Peyer's patch (tissue), 4 donors: ENCODE measurements at regions not wholly inside any gene's neighbourhood (a gene's known extent, or its start where the extent isn't known, plus 50 kb on each side); places are given as distances from the start of the nearest gene placed in this dataset.

Experiments
- DNase-seq, 3 donors: peaks; one replicate each; pipeline ENCODE4 v3.0.0-alpha.2; 2017 to 2019
- H3K27ac ChIP-seq, 4 donors: fragments of 200-600 bp; sonication (generic); one replicate each; pipeline ENCODE4 v1.5.1; 2016 to 2019
- H3K27me3 ChIP-seq, 2 donors: fragments of 200-600 bp; sonication (generic); one replicate each; pipeline ENCODE4 v1.5.1; 2019
- H3K36me3 ChIP-seq, 3 donors: fragments of 200-600 bp; sonication (generic); one replicate each; pipeline ENCODE4 v1.5.1; 2016 to 2019
- H3K4me1 ChIP-seq, 4 donors: fragments of 200-600 bp; sonication (generic); one replicate each; pipeline ENCODE4 v1.5.1; 2016 to 2019
- H3K4me3 ChIP-seq, 4 donors: fragments of 200-600 bp; sonication (generic); 1 replicate in 3 of 4; 2 replicates in 1 of 4; pipeline ENCODE4 v1.5.1; 2016 to 2019; ENCODE audit warnings: mild to moderate bottlenecking in 1 of 4
- H3K9me3 ChIP-seq, 4 donors: fragments of 200-600 bp; sonication (generic); one replicate each; pipeline ENCODE4 v1.5.1; 2016 to 2019; ENCODE audit warnings: mild to moderate bottlenecking in 1 of 4
- CTCF ChIP-seq, 6 experiments: fragments of 450-650 bp in 4 of 6; fragments of 200-600 bp in 2 of 6; sonication (generic) in 1 of 6; IDR thresholded peaks; one replicate each; pipeline ENCODE4 v1.5.1; 2017 to 2019; ENCODE audit warnings: antibody characterized with exemption in 6 of 6, mild to moderate bottlenecking in 3 of 6, moderate library complexity in 1 of 6
- POLR2A ChIP-seq, 2 donors: fragments of 450-650 bp; IDR thresholded peaks; one replicate each; pipeline ENCODE4 v1.5.1; 2017; ENCODE audit warnings: antibody characterized with exemption in 2 of 2, mild to moderate bottlenecking in 2 of 2, moderate library complexity in 2 of 2

- Histone ChIP-seq H3K9me3 (no peaks in the 10 kb centered on the region), H3K27me3 (no peaks in the 10 kb centered on the region), H3K4me1 (no peaks in the 10 kb centered on the region), H3K36me3 (no peaks in the 10 kb centered on the region), H3K4me3 (no peak overlapping the region), H3K27ac (no peak overlapping the region)
- no peak for DNase-seq
- TF ChIP-seq CTCF (IDR thresholded peaks at IDR 0.05) (no peak), POLR2A (IDR thresholded peaks at IDR 0.05) (no peak)
Measured at GRCh38 chrX:80174925-80175574, 160.5 kb downstream of the TBX22 start.

GRCh38 chrX:80181079-80181478 is 166.5 kb downstream of the TBX22 start:
- H3K4me3 ChIP-seq: no peak overlapping the region
- TF ChIP-seq CTCF (IDR thresholded peaks at IDR 0.05): no peak
- no peak for TF ChIP-seq POLR2A (IDR thresholded peaks at IDR 0.05)
- H3K27me3 ChIP-seq: no peaks in the 10 kb centered on the region
- H3K4me1 ChIP-seq: no peaks in the 10 kb centered on the region
- H3K27ac ChIP-seq: no peak overlapping the region
- no peaks in the 10 kb centered on the region for H3K9me3 ChIP-seq
- no peaks in the 10 kb centered on the region for H3K36me3 ChIP-seq
- no peak for DNase-seq

DNA sequence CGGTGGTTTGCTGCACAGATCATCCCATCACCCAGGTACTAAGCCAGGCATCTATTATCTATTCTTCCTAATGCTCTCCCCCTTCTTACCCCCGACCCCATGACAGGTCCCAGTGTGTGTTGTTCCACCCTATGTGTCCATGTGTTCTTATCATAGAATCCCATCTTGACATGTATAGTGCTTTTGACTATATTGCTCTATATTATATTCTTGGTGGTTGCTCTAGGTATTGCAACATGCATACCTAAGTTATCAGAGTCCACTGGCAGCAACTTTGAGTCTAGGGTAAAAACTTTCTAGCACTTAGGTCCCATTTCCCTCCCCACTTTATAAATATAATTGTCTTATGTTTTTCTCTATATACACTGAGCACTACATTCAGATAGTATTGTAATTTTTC is 170.3 kb downstream of the TBX22 start:
- TF ChIP-seq CTCF (IDR thresholded peaks at IDR 0.05): no peak
- TF ChIP-seq POLR2A (IDR thresholded peaks at IDR 0.05): no peak
- H3K9me3 ChIP-seq: no peaks in the 10 kb centered on the region
- H3K36me3 ChIP-seq: no peaks in the 10 kb centered on the region

GRCh38 chrX:80206647-80207046 is 192.1 kb downstream of the TBX22 start:
- DNase-seq: no peak
- Histone ChIP-seq H3K4me3 (no peak overlapping the region), H3K4me1 (no peaks in the 10 kb centered on the region), H3K36me3 (no peaks in the 10 kb centered on the region), H3K27ac (no peak overlapping the region), H3K27me3 (no peaks in the 10 kb centered on the region), H3K9me3 (no peaks in the 10 kb centered on the region)
- TF ChIP-seq POLR2A (IDR thresholded peaks at IDR 0.05) (no peak), CTCF (IDR thresholded peaks at IDR 0.05) (no peak)

More for the DNA sequence above, 170.3 kb downstream of the TBX22 start:
- no peaks in the 10 kb centered on the region for H3K27me3 ChIP-seq
- DNase-seq: no peak
- H3K27ac ChIP-seq: no peak overlapping the region
- no peak overlapping the region for H3K4me3 ChIP-seq
- H3K4me1 ChIP-seq: no peaks in the 10 kb centered on the region

DNA sequence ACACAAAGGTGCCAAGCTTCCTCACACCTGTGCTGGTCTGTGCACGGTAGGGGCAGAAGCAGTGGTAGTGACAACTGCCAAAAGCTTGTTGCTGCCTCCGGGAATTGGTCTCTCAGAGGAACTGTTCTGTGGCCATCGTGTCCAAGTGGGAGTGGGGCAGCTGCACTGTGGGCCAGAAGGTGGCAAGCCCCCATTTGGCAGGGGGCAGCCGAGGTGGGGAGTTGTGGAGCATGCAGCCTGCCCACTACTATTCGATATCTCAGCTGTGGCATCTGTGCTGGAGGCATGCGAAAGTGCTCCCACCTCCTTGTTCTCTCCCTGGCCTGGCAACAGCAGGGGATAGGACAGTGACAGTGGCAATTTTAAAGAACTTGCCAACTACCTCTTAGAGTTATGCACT is 192.8 kb downstream of the TBX22 start:
- Histone ChIP-seq H3K4me3 (no peak overlapping the region), H3K27ac (no peak overlapping the region), H3K27me3 (no peaks in the 10 kb centered on the region), H3K9me3 (no peaks in the 10 kb centered on the region), H3K4me1 (no peaks in the 10 kb centered on the region), H3K36me3 (no peaks in the 10 kb centered on the region)
- no peak for DNase-seq
- TF ChIP-seq POLR2A (IDR thresholded peaks at IDR 0.05) (no peak), CTCF (IDR thresholded peaks at IDR 0.05) (no peak)

DNA sequence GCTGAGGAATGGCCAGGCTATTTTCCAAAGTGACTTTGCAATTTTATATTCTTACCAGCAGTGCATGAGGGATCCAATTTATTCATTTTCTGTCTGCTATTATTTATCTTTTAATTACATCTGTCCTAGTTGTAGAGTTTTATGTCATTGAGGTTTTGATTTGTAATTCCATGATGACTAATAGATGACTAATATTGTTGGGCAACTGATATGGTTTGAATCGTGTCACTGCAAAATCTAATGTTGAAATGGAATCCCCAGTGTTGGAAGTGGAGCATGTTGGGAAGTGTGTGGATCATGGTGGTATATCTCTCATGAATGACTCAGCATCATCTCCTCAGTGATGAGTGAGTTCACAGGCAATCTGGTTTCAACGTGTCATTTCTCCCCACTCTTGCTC is 201.5 kb downstream of the TBX22 start:
- TF ChIP-seq POLR2A (IDR thresholded peaks at IDR 0.05): no peak
- TF ChIP-seq CTCF (IDR thresholded peaks at IDR 0.05): no peak
- no peak for DNase-seq
- no peaks in the 10 kb centered on the region for H3K36me3 ChIP-seq
- no peaks in the 10 kb centered on the region for H3K4me1 ChIP-seq
- H3K27me3 ChIP-seq: no peaks in the 10 kb centered on the region
- no peaks in the 10 kb centered on the region for H3K9me3 ChIP-seq
- no peak overlapping the region for H3K27ac ChIP-seq
- H3K4me3 ChIP-seq: no peak overlapping the region
